ENCODE measurements at regions not wholly inside any gene's neighbourhood (a gene's known extent, or its start where the extent isn't known, plus 50 kb on each side); places are given as distances from the start of the nearest gene placed in this dataset.

GRCh38 chrX:45859407-45859806 is 658.7 kb upstream of the DIPK2B start:
- no peak for DNase-seq

DNA sequence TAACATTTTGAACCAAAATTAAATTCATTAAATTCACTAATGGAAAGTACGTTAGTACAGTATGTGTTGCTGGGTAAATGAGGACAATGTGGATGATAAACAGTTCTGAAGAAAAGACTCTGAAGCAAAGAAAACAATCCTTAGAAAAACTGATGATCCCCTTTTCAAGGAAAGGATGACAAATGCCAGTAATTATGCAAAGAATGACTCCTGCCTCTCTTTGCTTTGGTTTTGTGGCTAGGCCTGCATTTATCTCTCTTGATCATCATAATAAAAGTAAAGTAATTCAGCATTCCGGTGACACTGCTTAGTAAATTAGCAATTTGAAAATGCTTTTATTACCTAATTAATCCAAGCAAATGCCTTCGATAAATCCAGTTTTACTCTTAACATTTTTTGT is 652.2 kb upstream of the DIPK2B start:
- no peak for DNase-seq

DNA sequence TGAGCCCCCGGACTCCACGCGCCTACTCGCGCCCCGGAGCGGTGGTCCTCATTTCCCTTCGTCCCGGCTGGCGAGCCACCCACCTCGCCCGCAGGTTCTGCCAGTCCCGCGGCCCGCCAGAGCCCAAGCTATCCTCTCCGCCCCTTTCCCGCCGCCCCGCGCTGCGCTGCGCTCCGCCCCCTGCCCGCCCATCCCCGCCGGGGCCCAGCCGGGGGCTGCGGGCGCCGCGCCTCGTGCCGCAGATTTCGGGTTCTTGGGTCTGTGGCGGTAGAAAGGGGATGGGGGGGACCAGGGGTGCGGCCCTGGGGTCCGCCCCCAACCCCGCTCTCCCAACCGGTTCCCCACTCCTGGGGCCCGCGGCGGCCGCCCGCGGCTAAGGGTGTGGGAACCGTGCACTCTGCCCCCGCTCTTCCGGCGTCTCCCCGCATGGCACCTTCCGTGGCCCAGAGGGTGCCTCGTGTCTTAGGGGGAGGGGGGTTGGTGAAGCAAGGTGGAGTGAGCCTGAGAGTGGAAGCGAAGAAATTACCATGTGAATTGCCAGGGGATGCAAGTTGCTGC is 650.8 kb upstream of the DIPK2B start:
- DNase-seq, result peak; percentile 60 to 69

DNA sequence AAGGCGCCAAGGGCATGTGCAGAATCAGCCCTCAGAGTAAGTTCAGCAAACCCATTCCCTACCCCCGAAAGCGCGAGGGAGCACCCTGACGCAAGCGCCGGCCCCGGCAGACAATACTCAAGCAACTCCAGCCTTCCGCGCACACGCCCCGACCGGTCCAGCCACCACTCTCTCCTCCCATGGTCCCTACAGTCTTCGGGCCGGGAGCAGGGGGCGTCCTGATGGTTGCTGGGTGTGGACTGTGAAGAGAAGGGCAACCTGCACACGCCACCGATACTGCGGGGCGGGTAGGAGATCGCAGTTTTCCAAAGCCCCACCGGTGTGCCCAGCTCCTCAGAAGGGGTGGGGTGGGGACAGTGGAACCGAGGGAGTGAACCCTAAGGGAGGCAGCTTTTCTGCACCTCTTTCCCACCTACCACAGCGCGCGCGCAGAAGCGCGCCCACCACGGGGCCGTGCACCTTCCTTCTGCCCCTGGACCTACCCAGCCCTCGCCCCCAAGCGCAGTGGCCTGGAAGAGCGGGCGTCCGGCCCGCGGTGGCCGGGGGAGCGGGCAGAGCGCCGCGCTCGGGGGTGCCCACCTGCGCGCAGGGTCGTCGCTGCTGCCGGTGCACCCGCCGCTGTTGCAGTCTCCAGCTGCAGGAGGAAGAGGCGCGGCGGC is 650.2 kb upstream of the DIPK2B start:
- DNase-seq, result peak; percentile 23 to 25

DNA sequence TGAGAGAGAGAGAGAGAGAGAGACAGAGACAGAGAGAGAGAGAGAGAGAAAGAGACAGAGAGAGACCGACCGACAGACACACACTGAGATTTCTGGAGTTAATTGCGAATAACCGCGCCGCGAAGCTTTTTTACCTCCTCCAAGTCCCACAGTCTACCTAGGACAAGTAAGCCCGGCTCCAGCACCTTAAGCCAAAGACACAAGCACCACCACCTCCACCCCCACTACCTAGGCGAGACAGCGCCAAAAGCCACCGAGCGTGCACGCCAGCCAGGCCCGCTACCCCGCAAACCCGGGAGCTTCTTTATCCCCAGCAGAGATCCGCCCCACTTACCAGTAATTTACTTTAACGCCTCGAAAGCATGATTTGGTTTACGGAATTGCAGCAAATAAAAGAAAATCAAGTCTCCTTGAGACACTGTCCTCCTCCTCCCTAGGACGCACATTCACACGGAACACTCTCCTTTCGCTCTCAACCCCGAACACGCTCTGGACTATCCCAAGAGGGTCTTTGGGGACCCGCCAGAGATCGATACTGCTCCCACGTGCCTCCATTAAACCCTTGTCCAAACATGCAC is 649.6 kb upstream of the DIPK2B start:
- peak; percentile 41 to 42 for DNase-seq

- DNase-seq, result peak; percentile 25 to 32
These were observed 648.7 kb upstream of the DIPK2B start for GRCh38 chrX:45849261-45849862.

GRCh38 chrX:45847961-45848360 is 647.3 kb upstream of the DIPK2B start:
- DNase-seq, result no peak

DNA sequence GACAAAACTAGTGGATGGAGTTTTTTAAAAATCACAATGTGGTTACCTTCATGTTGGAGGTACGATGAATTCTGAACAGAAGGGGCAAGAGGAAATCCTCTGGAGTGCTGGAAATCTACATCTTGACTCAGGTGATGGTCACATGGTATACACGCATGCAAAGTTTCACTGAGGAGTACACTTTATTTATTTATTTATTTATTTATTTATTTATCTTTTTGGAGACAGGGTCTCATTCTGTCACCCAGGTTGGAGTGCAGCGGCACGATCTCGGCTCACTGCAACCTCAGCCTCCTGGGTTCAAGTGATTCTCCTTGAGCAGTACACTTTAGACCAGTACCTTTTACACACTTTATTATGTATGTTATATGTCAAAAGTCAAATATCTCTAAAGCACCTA is 645.7 kb upstream of the DIPK2B start:
- DNase-seq, result no peak

- DNase-seq, result no peak
These were observed 644.5 kb upstream of the DIPK2B start for GRCh38 chrX:45845142-45845541.

GRCh38 chrX:45843518-45843917 is 642.8 kb upstream of the DIPK2B start:
- no peak for DNase-seq

GRCh38 chrX:45842926-45843315 is 642.2 kb upstream of the DIPK2B start:
- DNase-seq, result no peak

- DNase-seq, result no peak
These were observed 641.7 kb upstream of the DIPK2B start for GRCh38 chrX:45842207-45842925.

GRCh38 chrX:45840411-45840950 is 639.8 kb upstream of the DIPK2B start:
- no peak for DNase-seq

- DNase-seq, result no peak
These were observed 629.7 kb upstream of the DIPK2B start for GRCh38 chrX:45830343-45830742.

DNA sequence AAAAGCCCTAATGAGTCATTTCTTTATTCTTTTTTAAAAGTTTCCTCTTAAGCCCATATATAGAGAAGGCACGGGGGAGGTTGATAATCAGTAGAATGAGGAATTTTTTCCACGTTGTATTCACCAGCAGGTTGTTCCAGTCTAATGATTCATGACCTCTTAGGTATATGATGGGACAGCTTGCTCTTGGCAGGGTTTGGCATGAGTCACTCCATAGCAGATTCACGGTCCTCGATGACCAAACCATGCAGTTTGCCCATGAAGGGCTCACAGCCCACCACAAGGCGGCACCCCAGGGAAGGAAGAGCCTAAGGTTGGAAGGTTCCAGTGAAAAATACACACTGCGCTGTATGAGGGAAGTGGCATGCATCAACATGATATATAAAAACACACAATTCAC is 623.8 kb upstream of the DIPK2B start:
- DNase-seq, result peak; percentile 67 to 71

GRCh38 chrX:45823536-45823935 is 622.9 kb upstream of the DIPK2B start:
- no peak for DNase-seq

GRCh38 chrX:45822124-45822523 is 621.4 kb upstream of the DIPK2B start:
- DNase-seq, result no peak

- DNase-seq, result no peak
These were observed 618.2 kb upstream of the DIPK2B start for GRCh38 chrX:45818913-45819312.

- no peak for DNase-seq
These were observed 614.8 kb upstream of the DIPK2B start for GRCh38 chrX:45815441-45815840.

DNA sequence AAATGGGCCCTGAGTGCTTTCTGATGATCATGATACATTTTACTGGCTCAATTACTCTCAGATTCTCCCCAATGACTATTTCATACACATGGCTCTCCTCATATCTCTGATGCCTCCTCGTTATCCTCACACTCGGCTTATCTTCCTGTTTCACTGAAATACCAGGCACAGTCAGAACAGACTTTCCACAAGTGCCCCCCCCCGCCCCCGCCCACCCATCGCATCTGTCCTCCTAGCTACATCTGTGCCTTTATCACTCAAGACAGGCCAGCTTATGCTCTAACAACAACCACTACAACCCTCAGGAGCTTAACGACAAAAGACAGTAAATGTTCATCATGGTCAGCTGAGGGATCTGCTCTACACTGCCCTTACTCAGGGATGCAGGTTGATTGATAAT is 610.6 kb upstream of the DIPK2B start:
- DNase-seq, result no peak

- DNase-seq, result peak; percentile 26 to 29
These were observed 607.1 kb upstream of the DIPK2B start for GRCh38 chrX:45807572-45808425.

DNA sequence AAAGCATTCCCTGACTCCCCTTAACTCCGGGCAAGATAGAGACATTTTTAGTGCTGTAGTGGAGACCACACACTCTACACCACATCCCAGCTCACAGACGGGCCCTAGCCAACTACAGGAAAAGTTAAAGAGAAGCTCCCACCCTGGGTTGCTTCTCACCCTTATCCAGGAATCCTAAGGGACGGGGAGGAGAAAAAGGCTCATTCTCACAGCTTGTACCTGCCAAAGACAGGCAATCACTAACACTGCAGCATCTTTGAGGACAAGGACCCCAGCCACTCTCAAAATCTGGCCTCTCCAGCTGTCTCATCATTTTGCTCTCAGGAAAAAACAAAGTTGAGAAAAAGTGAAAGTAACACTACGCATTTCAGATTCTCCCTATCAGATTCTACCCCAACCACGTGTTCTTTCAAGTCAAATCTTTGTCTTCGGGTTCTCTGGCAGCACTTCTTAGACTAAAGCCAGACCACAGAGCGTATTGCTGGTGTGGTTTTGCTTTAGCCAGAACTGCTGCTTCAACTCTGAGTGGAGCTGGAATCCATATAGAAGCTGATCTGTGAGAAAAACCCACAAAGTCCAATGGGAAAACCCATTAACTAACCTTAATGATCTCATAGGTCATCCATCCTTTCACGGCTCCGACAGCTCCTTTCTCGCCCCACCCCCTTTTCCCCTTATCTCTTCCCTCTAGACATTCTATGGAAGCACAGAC is 605.9 kb upstream of the DIPK2B start:
- DNase-seq, result peak; percentile 43 to 45
